Esophagus squamous epithelium (tissue), 5 donors: ENCODE measurements at regions not wholly inside any gene's neighbourhood (a gene's known extent, or its start where the extent isn't known, plus 50 kb on each side); places are given as distances from the start of the nearest gene placed in this dataset.

Experiments used
- DNase-seq: peaks from one replicate; lab custom pipeline; 2025; lab: John Stamatoyannopoulos, UW
- H3K27ac ChIP-seq, 4 donors: fragments of 200-600 bp; sonication (generic); one replicate each; pipeline ENCODE4 v1.5.1; 2016 to 2019; ENCODE audit warnings: mild to moderate bottlenecking in 1 of 4
- H3K27me3 ChIP-seq, 4 donors: fragments of 200-600 bp; sonication (generic); 1 replicate in 3 of 4; 2 replicates in 1 of 4; pipeline versions ENCODE4 v1.5.1 to v1.6.0; 2017 to 2021; ENCODE audit warnings: antibody characterized with exemption in 1 of 4
- H3K36me3 ChIP-seq, 3 donors: fragments of 200-600 bp; sonication (generic); one replicate each; pipeline ENCODE4 v1.5.1; 2016 to 2019
- H3K4me1 ChIP-seq, 3 donors: fragments of 200-600 bp; sonication (generic); one replicate each; pipeline ENCODE4 v1.5.1; 2017 to 2019
- H3K4me3 ChIP-seq, 4 donors: fragments of 200-600 bp; sonication (generic); 1 replicate in 3 of 4; 2 replicates in 1 of 4; pipeline ENCODE4 v1.5.1; 2016 to 2019; ENCODE audit warnings: mild to moderate bottlenecking in 2 of 4, moderate library complexity in 1 of 4
- H3K9me3 ChIP-seq, 3 donors: fragments of 200-600 bp; sonication (generic); one replicate each; pipeline ENCODE4 v1.5.1; 2016 to 2019
- POLR2A ChIP-seq, 4 donors: fragments of 450-650 bp; IDR thresholded peaks; one replicate each; pipeline ENCODE4 v1.6.1; 2017; ENCODE audit warnings: antibody characterized with exemption in 4 of 4, mild to moderate bottlenecking in 4 of 4, moderate library complexity in 3 of 4
- WGBS, 2 donors: methylation state at CpG; one replicate each; pipeline ENCODE4 v1.1.5; 2018; 5-methylcytosine and 5-hydroxymethylcytosine counted together
- intact Hi-C: fragments of 100-400 bp; cut with DNase I; formaldehyde crosslinking; loops from one replicate; pipeline ENCODE4 v1.15.0; 2022
- TF ChIP-seq, protein P1 (sequence below), 6 experiments: fragments of 450-650 bp in 4 of 6; fragments of 200-600 bp in 2 of 6; sonication (generic) in 2 of 6; IDR thresholded peaks; one replicate each; pipeline ENCODE4 v1.5.1; 2016 to 2019; ENCODE audit warnings: antibody characterized with exemption in 6 of 6, mild to moderate bottlenecking in 4 of 6, moderate library complexity in 4 of 6
- donor health status: DM: yes; HTN: yes; CAD: no.

DNA sequence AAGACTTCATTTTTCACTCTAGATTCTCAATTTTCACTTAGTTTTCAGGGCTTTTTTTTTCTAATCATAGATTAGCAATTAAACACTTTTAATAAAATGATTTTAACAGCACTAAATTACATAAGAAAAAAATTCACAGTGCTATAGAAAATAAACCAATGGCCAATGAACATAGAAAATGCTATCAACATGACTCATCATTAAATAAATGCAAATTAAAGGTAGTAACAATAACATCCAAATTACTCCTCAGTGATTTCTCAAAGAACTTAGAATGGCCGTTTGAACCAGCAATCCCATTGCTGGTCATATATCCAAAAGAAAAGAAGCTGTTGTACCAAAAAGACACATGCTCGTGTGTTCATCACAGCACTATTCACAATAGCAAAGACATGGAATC is 1058.9 kb downstream of the UQCRFS1 start:
- no peak overlapping the region for H3K27ac ChIP-seq
- DNase-seq = no peak
- H3K4me3 ChIP-seq = no peak overlapping the region
- TF ChIP-seq, protein P1, sequence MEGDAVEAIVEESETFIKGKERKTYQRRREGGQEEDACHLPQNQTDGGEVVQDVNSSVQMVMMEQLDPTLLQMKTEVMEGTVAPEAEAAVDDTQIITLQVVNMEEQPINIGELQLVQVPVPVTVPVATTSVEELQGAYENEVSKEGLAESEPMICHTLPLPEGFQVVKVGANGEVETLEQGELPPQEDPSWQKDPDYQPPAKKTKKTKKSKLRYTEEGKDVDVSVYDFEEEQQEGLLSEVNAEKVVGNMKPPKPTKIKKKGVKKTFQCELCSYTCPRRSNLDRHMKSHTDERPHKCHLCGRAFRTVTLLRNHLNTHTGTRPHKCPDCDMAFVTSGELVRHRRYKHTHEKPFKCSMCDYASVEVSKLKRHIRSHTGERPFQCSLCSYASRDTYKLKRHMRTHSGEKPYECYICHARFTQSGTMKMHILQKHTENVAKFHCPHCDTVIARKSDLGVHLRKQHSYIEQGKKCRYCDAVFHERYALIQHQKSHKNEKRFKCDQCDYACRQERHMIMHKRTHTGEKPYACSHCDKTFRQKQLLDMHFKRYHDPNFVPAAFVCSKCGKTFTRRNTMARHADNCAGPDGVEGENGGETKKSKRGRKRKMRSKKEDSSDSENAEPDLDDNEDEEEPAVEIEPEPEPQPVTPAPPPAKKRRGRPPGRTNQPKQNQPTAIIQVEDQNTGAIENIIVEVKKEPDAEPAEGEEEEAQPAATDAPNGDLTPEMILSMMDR (IDR thresholded peaks at IDR 0.05) = no peak
- TF ChIP-seq POLR2A (IDR thresholded peaks at IDR 0.05) = no peak
- no peaks in the 10 kb centered on the region for H3K27me3 ChIP-seq
- intact Hi-C loops = no loop called here
- H3K9me3 ChIP-seq = peaks cover 0 to 27% (median 5%) of the 10 kb centered on the region in 3 donors
- WGBS, 2 donors = 46 to 64% methylated on average over 2 of the region's 2 CpGs
- no peaks in the 10 kb centered on the region for H3K36me3 ChIP-seq
- H3K4me1 ChIP-seq = no peaks in the 10 kb centered on the region

DNA sequence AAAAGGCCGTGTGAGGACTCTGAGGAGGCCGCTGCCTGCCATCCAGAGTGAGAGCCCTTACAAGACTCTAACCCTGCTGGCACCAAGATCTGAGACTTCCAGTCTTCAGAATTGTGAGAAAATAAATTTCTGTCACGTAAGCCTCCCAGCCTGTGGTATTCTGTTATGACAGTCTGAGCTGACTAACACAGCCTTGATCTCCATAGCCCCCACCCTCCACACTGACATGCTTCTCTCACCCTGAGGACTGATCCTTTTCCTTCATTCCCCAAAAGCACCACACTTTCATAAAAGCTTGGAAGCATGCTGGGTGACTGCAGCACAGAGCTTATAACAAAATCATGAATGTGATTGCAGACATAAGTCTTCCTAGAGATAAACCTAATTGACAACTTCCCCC is 1059.8 kb downstream of the UQCRFS1 start:
- Histone ChIP-seq H3K27ac (no peak overlapping the region), H3K36me3 (no peaks in the 10 kb centered on the region), H3K4me1 (no peaks in the 10 kb centered on the region), H3K27me3 (no peaks in the 10 kb centered on the region), H3K4me3 (no peak overlapping the region), H3K9me3 (peaks cover 0 to 17% (median 5%) of the 10 kb centered on the region in 3 donors)
- intact Hi-C loops = no loop called here
- WGBS, 2 donors = 69 to 74% methylated on average over 3 of the region's 3 CpGs
- TF ChIP-seq, protein P1 (IDR thresholded peaks at IDR 0.05) = no peak
- no peak for TF ChIP-seq POLR2A (IDR thresholded peaks at IDR 0.05)
- no peak for DNase-seq

DNA sequence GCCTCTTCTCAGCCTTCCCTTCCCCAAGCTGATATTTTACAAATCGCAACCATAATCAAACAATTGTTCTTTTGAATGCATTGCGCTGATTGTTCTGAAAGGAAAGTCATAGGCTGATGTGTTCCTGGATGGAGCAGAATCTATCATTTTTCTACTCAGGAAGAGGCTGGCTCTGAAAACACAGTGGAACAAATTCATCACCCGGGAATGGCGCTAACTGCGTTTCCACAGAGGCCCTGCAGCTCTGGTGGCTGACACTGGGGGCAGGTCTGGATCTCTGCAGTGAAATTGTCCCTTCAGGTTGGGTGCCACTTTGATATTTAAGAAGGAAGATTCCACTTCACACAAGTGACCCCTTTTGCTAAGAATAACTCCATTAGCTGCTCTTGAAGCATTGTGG is 1060.8 kb downstream of the UQCRFS1 start:
- TF ChIP-seq POLR2A (IDR thresholded peaks at IDR 0.05) = no peak
- TF ChIP-seq, protein P1 (IDR thresholded peaks at IDR 0.05) = no peak
- H3K27me3 ChIP-seq = no peaks in the 10 kb centered on the region
- no peak overlapping the region for H3K27ac ChIP-seq
- no peak for DNase-seq
- no peaks in the 10 kb centered on the region for H3K36me3 ChIP-seq
- intact Hi-C loops = no loop called here
- H3K4me1 ChIP-seq = no peaks in the 10 kb centered on the region
- 79 to 89% methylated on average over 2 to 4 of the region's 5 CpGs for WGBS, 2 donors
- no peak overlapping the region for H3K4me3 ChIP-seq
- H3K9me3 ChIP-seq = peaks cover 0 to 13% (median 0%) of the 10 kb centered on the region in 3 donors

DNA sequence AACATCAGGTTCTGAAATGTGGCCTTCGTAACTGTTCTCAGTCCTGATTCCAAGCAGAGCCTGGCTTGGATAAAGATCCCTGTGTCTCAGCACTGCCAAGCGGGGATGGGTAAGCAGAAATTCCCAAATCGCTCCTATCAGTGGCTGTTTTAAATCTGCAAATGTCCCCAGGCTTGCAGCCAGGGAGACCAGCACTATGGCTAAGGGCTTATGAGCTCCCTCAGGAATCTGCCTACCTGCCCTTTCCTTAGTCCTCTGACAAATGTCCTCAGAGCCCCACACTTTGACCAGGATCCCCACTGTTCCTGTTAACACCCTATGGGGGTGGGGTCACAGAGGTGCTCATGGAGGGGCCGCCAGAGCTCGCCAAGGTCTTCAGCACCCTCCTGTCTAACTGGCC is 1062.8 kb downstream of the UQCRFS1 start:
- no peaks in the 10 kb centered on the region for H3K4me1 ChIP-seq
- H3K9me3 ChIP-seq = peaks cover 0 to 23% (median 0%) of the 10 kb centered on the region in 3 donors
- no peak overlapping the region for H3K27ac ChIP-seq
- H3K27me3 ChIP-seq = no peaks in the 10 kb centered on the region
- no peak for TF ChIP-seq POLR2A (IDR thresholded peaks at IDR 0.05)
- TF ChIP-seq, protein P1 (IDR thresholded peaks at IDR 0.05) = no peak
- intact Hi-C loops = no loop called here
- H3K4me3 ChIP-seq = no peak overlapping the region
- 61 to 74% methylated on average over 5 of the region's 5 CpGs for WGBS, 2 donors
- H3K36me3 ChIP-seq = no peaks in the 10 kb centered on the region
- DNase-seq = no peak

DNA sequence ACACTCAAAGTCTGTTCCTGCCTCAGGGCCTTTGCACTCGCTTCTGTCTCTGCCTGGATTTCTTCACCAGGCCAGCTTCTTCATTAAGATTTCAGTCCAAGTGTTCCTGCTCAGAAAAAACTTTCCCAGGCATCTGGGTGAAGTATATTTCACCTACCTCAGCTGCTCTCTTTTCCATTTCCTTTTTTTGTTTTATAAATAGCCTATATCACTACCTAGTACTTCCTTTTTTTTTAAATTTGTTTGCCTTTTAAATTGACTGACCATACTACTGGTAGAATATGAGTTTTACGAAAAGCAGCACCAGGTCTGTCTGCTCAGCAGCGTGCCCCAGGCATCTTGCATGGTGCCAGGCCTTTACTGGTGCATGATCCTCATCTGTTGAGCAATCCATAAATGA is 1064.4 kb downstream of the UQCRFS1 start:
- H3K27me3 ChIP-seq = no peaks in the 10 kb centered on the region
- no peak for TF ChIP-seq POLR2A (IDR thresholded peaks at IDR 0.05)
- TF ChIP-seq, protein P1 (IDR thresholded peaks at IDR 0.05) = no peak
- peaks cover 0 to 23% (median 0%) of the 10 kb centered on the region in 3 donors for H3K9me3 ChIP-seq
- intact Hi-C loops = no loop called here
- no peak for DNase-seq
- H3K4me3 ChIP-seq = no peak overlapping the region
- no peak overlapping the region for H3K27ac ChIP-seq
- H3K36me3 ChIP-seq = no peaks in the 10 kb centered on the region
- 56 to 63% methylated on average over 3 of the region's 3 CpGs for WGBS, 2 donors
- no peaks in the 10 kb centered on the region for H3K4me1 ChIP-seq
